HepG2 (cell line): ENCODE measurements at regions not wholly inside any gene's neighbourhood (a gene's known extent, or its start where the extent isn't known, plus 50 kb on each side); places are given as distances from the start of the nearest gene placed in this dataset.

Experiments used
- ATAC-seq: fragments of 200-7000 bp; cut with Tn5 transposase; 3 replicates; pipeline ENCODE4 v1.9.1; 2020; ENCODE audit warnings: mild to moderate bottlenecking, moderate library complexity
- BruUV-seq: library from RNA; stranded (reverse); fragments of 400-500 nt; replicated peaks from 2 replicates; lab custom pipeline; 2021; lab: Mats Ljungman, UMichigan
- CTCF ChIA-PET: fragments of 300-600 bp; formaldehyde crosslinking; extraction: SDS; loops from one replicate; lab custom pipeline; 2021; ENCODE audit warnings: low total read pairs, inconsistent platforms, low intra/inter-chr PET ratio; lab: Yijun Ruan, JAX
- POLR2A ChIA-PET: fragments of 350-600 bp; sonication (Branson Sonifier 250); formaldehyde crosslinking; loops from one replicate; lab custom pipeline; 2020; ENCODE audit warnings: antibody characterized with exemption, inconsistent platforms; lab: Yijun Ruan, JAX
- DNase-seq: peaks from one replicate; pipeline ENCODE4 v3.0.0-alpha.2; 2015; ENCODE audit warnings: low spot score
- FAIRE-seq: peaks from 3 replicates; lab custom pipeline; 2011; peaks lifted over from hg19 to GRCh38; lab: Jason Lieb, UNC
- H2AFZ ChIP-seq: one replicate; pipeline ENCODE4 v1.6.1; 2011; ENCODE audit warnings: low read length, inconsistent platforms
- H3K27ac ChIP-seq: fragments of 300-600 bp; 3 replicates; pipeline ENCODE4 v1.8.0; 2011; ENCODE audit warnings: mixed run types, mild to moderate bottlenecking, mixed read lengths, low read length, inconsistent platforms; ENCODE audit not compliant: insufficient read depth; ENCODE audit errors: extremely low read length
- H3K27me3 ChIP-seq, 2 experiments: fragments of 200-600 bp in 1 of 2; 2 replicates in 1 of 2; 3 replicates in 1 of 2; pipeline versions ENCODE4 v1.6.0 to v1.8.0; 2011; ENCODE audit warnings: low read length in 2 of 2, mild to moderate bottlenecking in 2 of 2, moderate library complexity in 2 of 2, inconsistent platforms in 1 of 2; ENCODE audit not compliant: insufficient read depth in 2 of 2, control insufficient read depth in 1 of 2
- H3K36me3 ChIP-seq, 2 experiments: fragments of 200-600 bp in 1 of 2; replicated peaks in 1 of 2; 2 replicates in 1 of 2; 3 replicates in 1 of 2; pipeline versions ENCODE4 v1.5.1 to v1.8.0; 2011; ENCODE audit warnings: low read length in 2 of 2, inconsistent platforms in 1 of 2; ENCODE audit not compliant: insufficient read depth in 2 of 2, control insufficient read depth in 1 of 2
- H3K4me1 ChIP-seq: 2 replicates; pipeline ENCODE4 v1.5.1; 2012; ENCODE audit warnings: low read length, inconsistent platforms; ENCODE audit not compliant: insufficient read depth
- H3K4me2 ChIP-seq: 2 replicates; pipeline ENCODE4 v1.6.0; 2011; ENCODE audit warnings: low read depth, low read length, inconsistent platforms
- H3K4me3 ChIP-seq, 3 experiments: fragments of 200-600 bp in 1 of 3; sonication (generic), shearing (Covaris generic) in 1 of 3; replicated peaks in 1 of 3; 2 replicates each; pipeline ENCODE4 v1.5.1; 2011 to 2016; ENCODE audit warnings: low read length in 3 of 3, inconsistent platforms in 2 of 3, low read depth in 2 of 3, mild to moderate bottlenecking in 2 of 3, control low read depth in 1 of 3, mixed read lengths in 1 of 3; ENCODE audit not compliant: insufficient read depth in 1 of 3
- H3K79me2 ChIP-seq: one replicate; pipeline ENCODE4 v1.6.1; 2011; ENCODE audit warnings: low read length, inconsistent platforms; ENCODE audit not compliant: insufficient read depth
- H3K9ac ChIP-seq: 2 replicates; pipeline ENCODE4 v1.6.0; 2011; ENCODE audit warnings: mild to moderate bottlenecking, low read depth, low read length, inconsistent platforms; ENCODE audit not compliant: insufficient read depth
- H3K9me3 ChIP-seq: 2 replicates; pipeline ENCODE4 v1.5.1; 2012; ENCODE audit warnings: mild to moderate bottlenecking, low read length
- H4K20me1 ChIP-seq: 2 replicates; pipeline ENCODE4 v1.6.0; 2011; ENCODE audit warnings: inconsistent platforms, mild to moderate bottlenecking, low read length, moderate library complexity; ENCODE audit not compliant: insufficient read depth
- CEBPG ChIP-seq: IDR thresholded peaks from 2 replicates; pipeline ENCODE4 v1.6.1; 2016
- HES4 ChIP-seq: sonication (generic); formaldehyde crosslinking; IDR thresholded peaks from 2 replicates; pipeline ENCODE4 v1.9.0; 2021; ENCODE audit warnings: mild to moderate bottlenecking, missing genetic modification reagents, borderline replicate concordance
- MAZ ChIP-seq, 2 experiments: sonication (generic) in 1 of 2; formaldehyde crosslinking in 1 of 2; IDR thresholded peaks; 2 replicates each; pipeline versions ENCODE4 v1.5.0 to v1.6.1; 2012 to 2020; ENCODE audit warnings: low read depth in 2 of 2, mild to moderate bottlenecking in 2 of 2, borderline replicate concordance in 1 of 2, improper control_type of control experiment in 1 of 2, low read length in 1 of 2, missing genetic modification reagents in 1 of 2, moderate library complexity in 1 of 2
- SMAD3 ChIP-seq: sonication (generic); formaldehyde crosslinking; IDR thresholded peaks from 2 replicates; pipeline ENCODE4 v1.4.0; 2020; ENCODE audit warnings: missing genetic modification reagents
- SMYD3 ChIP-seq: sonication (generic); formaldehyde crosslinking; IDR thresholded peaks from 2 replicates; pipeline ENCODE4 v1.8.1; 2023; ENCODE audit warnings: mild to moderate bottlenecking, missing genetic modification reagents
- YEATS2 ChIP-seq: sonication (generic); formaldehyde crosslinking; IDR thresholded peaks from 2 replicates; pipeline ENCODE4 v1.4.0; 2020; ENCODE audit warnings: missing genetic modification reagents, borderline replicate concordance
- ZFP37 ChIP-seq: sonication (generic); formaldehyde crosslinking; IDR thresholded peaks from 2 replicates; pipeline ENCODE4 v1.4.0; 2020; ENCODE audit warnings: missing genetic modification reagents, borderline replicate concordance
- ZFYVE20 ChIP-seq: sonication (generic); formaldehyde crosslinking; IDR thresholded peaks from 2 replicates; pipeline ENCODE4 v1.8.0; 2023; ENCODE audit warnings: low read depth, mild to moderate bottlenecking, moderate library complexity, missing genetic modification reagents, borderline replicate concordance
- ZNF547 ChIP-seq: sonication (generic); formaldehyde crosslinking; IDR thresholded peaks from 2 replicates; pipeline ENCODE4 v1.5.1; 2020; ENCODE audit warnings: mild to moderate bottlenecking, missing genetic modification reagents
- ZNF563 ChIP-seq: sonication (generic); formaldehyde crosslinking; IDR thresholded peaks from 2 replicates; pipeline ENCODE4 v1.8.0; 2022; ENCODE audit warnings: mild to moderate bottlenecking, moderate library complexity, missing genetic modification reagents
- ZSCAN31 ChIP-seq: sonication (generic); formaldehyde crosslinking; IDR thresholded peaks from 2 replicates; pipeline ENCODE4 v1.5.0; 2020; ENCODE audit warnings: low read depth, mild to moderate bottlenecking, missing genetic modification reagents
- WGBS: methylation state at CpG from one replicate; pipeline ENCODE4 v1.1.6; 2017; ENCODE audit warnings: low lambda C conversion rate; 5-methylcytosine and 5-hydroxymethylcytosine counted together
- in situ Hi-C: cut with HindIII; loops from 2 replicates; pipeline ENCODE4 v1.10.0; 2017; ENCODE audit warnings: low pct_unique_long_range_greater_than_20kb; ENCODE audit not compliant: extremely low pct_ligation_motif_present
- intact Hi-C: fragments of 100-400 bp; cut with micrococcal nuclease; formaldehyde crosslinking; loops from one replicate; pipeline ENCODE4 v1.10.0; 2022; ENCODE audit not compliant: unreplicated experiment
- TF ChIP-seq, protein P1 (sequence below): sonication (generic); formaldehyde crosslinking; IDR thresholded peaks from 2 replicates; pipeline ENCODE4 v1.5.0; 2020; ENCODE audit warnings: mild to moderate bottlenecking, missing genetic modification reagents, moderate library complexity
- TF ChIP-seq, protein P2 (sequence below): sonication (generic); formaldehyde crosslinking; IDR thresholded peaks from 2 replicates; pipeline ENCODE4 v1.4.0; 2020; ENCODE audit warnings: missing genetic modification reagents
- TF ChIP-seq, protein P3 (sequence below): IDR thresholded peaks from 2 replicates; pipeline ENCODE4 v1.6.1; 2016; ENCODE audit warnings: missing compliant biosample characterization, missing genetic modification reagents, borderline replicate concordance

DNA sequence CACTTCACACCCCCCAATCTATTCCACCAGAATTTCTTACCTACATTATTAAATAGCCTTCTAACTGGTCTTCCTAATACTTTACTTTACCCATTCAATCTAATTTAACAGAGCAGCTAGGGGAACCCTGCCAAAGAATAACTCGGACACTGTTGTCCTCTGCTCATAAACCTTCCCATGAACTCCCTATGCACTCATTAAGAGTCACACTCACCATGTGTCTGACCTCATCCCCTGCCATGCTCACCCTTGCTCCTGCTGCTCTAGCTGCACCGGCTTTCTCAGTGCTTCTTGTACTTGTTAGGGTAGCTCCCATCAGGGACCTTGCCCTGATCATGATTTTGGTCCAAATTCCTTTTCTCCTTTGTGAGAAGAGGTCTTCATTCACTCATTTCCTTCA, 54.6 kb upstream of the GUCY1A1 start:
- POLR2A ChIA-PET: no interaction called here
- no peak for DNase-seq
- no peaks in the 10 kb centered on the region for H3K27me3 ChIP-seq
- TF ChIP-seq CEBPG (CRISPR knock-in tag) (no peak), MAZ (IDR thresholded peaks at IDR 0.05; ENCODE audit: borderline replicate concordance, low read depth, low read length) (no peak), MAZ (CRISPR knock-in tag; IDR thresholded peaks at IDR 0.05; ENCODE audit: low read depth) (no peak)
- 0% methylated on average over 2 of the region's 2 CpGs for WGBS
- no peaks in the 10 kb centered on the region for H3K36me3 ChIP-seq
- intact Hi-C loops (no loop called here), in situ Hi-C loops (no loop called here)
- H3K27ac ChIP-seq: no peak overlapping the region
- no peaks in the 10 kb centered on the region for H4K20me1 ChIP-seq
- no peak for FAIRE-seq
- no peaks in the 10 kb centered on the region for H3K4me1 ChIP-seq
- no peaks in the 10 kb centered on the region for H3K79me2 ChIP-seq
- no peaks in the 10 kb centered on the region for H3K9me3 ChIP-seq
- no peak overlapping the region for H3K4me3 ChIP-seq
- BruUV-seq: no TSS peak
- H3K9ac ChIP-seq: no peak overlapping the region
- ATAC-seq: no peak
- CTCF ChIA-PET: no interaction called here
- H2AFZ ChIP-seq: no peak overlapping the region
- H3K4me2 ChIP-seq: no peak overlapping the region

DNA sequence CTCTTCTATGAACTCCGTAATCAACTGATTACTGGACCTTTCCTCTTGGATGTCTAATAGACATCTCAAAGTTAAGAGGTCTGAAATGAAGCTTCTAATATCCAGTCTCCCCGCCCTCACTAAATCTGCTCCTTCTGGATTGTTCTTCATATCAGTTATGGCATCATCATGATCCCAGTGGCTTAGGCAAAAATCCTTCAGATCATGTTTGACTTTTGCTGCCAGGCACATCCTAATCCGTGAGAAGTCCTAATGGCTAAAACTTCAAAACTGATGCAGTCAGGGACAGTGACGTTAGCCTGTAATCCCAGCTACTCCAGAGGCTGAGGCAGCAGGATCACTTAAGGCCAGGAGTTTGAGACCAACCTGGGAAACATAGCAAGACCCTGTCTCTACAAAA, 55.1 kb upstream of the GUCY1A1 start:
- ChIA-PET POLR2A (no interaction called here), CTCF (no interaction called here)
- no peaks in the 10 kb centered on the region for H4K20me1 ChIP-seq
- no peak overlapping the region for H2AFZ ChIP-seq
- H3K9me3 ChIP-seq: no peaks in the 10 kb centered on the region
- no peak overlapping the region for H3K27ac ChIP-seq
- no peaks in the 10 kb centered on the region for H3K79me2 ChIP-seq
- H3K4me1 ChIP-seq: no peaks in the 10 kb centered on the region
- no peaks in the 10 kb centered on the region for H3K36me3 ChIP-seq
- no peak overlapping the region for H3K4me2 ChIP-seq
- intact Hi-C loops: no loop called here
- no peak overlapping the region for H3K9ac ChIP-seq
- FAIRE-seq (no peak), ATAC-seq (no peak), DNase-seq (no peak)
- BruUV-seq: no TSS peak
- 22% methylated on average over 4 of the region's 4 CpGs for WGBS
- H3K27me3 ChIP-seq: no peaks in the 10 kb centered on the region
- H3K4me3 ChIP-seq: no peak overlapping the region
- in situ Hi-C loops: no loop called here
- TF ChIP-seq ZSCAN31 (no peak), HES4 (CRISPR knock-in tag) (no peak), ZNF563 (CRISPR knock-in tag) (no peak), ZNF547 (CRISPR knock-in tag) (no peak), YEATS2 (CRISPR knock-in tag) (no peak), ZFYVE20 (CRISPR knock-in tag) (no peak), SMYD3 (CRISPR knock-in tag) (no peak), SMAD3 (no peak), ZFP37 (CRISPR knock-in tag) (no peak)
- TF ChIP-seq, protein P1, sequence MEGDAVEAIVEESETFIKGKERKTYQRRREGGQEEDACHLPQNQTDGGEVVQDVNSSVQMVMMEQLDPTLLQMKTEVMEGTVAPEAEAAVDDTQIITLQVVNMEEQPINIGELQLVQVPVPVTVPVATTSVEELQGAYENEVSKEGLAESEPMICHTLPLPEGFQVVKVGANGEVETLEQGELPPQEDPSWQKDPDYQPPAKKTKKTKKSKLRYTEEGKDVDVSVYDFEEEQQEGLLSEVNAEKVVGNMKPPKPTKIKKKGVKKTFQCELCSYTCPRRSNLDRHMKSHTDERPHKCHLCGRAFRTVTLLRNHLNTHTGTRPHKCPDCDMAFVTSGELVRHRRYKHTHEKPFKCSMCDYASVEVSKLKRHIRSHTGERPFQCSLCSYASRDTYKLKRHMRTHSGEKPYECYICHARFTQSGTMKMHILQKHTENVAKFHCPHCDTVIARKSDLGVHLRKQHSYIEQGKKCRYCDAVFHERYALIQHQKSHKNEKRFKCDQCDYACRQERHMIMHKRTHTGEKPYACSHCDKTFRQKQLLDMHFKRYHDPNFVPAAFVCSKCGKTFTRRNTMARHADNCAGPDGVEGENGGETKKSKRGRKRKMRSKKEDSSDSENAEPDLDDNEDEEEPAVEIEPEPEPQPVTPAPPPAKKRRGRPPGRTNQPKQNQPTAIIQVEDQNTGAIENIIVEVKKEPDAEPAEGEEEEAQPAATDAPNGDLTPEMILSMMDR (CRISPR knock-in tag): no peak
- TF ChIP-seq, protein P2, sequence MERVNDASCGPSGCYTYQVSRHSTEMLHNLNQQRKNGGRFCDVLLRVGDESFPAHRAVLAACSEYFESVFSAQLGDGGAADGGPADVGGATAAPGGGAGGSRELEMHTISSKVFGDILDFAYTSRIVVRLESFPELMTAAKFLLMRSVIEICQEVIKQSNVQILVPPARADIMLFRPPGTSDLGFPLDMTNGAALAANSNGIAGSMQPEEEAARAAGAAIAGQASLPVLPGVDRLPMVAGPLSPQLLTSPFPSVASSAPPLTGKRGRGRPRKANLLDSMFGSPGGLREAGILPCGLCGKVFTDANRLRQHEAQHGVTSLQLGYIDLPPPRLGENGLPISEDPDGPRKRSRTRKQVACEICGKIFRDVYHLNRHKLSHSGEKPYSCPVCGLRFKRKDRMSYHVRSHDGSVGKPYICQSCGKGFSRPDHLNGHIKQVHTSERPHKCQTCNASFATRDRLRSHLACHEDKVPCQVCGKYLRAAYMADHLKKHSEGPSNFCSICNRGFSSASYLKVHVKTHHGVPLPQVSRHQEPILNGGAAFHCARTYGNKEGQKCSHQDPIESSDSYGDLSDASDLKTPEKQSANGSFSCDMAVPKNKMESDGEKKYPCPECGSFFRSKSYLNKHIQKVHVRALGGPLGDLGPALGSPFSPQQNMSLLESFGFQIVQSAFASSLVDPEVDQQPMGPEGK: no peak
- TF ChIP-seq, protein P3, sequence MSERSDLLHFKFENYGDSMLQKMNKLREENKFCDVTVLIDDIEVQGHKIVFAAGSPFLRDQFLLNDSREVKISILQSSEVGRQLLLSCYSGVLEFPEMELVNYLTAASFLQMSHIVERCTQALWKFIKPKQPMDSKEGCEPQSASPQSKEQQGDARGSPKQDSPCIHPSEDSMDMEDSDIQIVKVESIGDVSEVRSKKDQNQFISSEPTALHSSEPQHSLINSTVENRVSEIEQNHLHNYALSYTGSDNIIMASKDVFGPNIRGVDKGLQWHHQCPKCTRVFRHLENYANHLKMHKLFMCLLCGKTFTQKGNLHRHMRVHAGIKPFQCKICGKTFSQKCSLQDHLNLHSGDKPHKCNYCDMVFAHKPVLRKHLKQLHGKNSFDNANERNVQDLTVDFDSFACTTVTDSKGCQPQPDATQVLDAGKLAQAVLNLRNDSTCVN (CRISPR knock-in tag): no peak
